DOHH2 (cell line): ENCODE measurements at regions not wholly inside any gene's neighbourhood (a gene's known extent, or its start where the extent isn't known, plus 50 kb on each side); places are given as distances from the start of the nearest gene placed in this dataset.

ENCODE experiments used
- H3F3A ChIP-seq: fragments of 200-600 bp; sonication (generic), shearing (Covaris generic); 2 replicates; pipeline ENCODE4 v1.6.0; 2016; ENCODE audit warnings: antibody characterized with exemption, mild to moderate bottlenecking; ENCODE audit not compliant: control insufficient read depth, insufficient read depth
- H3K27ac ChIP-seq: fragments of 200-600 bp; sonication (generic); 2 replicates; pipeline ENCODE4 v1.5.1; 2014; ENCODE audit warnings: low read depth, mild to moderate bottlenecking, low read length, moderate library complexity
- H3K27me3 ChIP-seq: fragments of 200-600 bp; sonication (generic); 2 replicates; pipeline ENCODE4 v1.6.1; 2014; ENCODE audit warnings: mild to moderate bottlenecking, low read length, mixed read lengths; ENCODE audit not compliant: control insufficient read depth
- H3K36me3 ChIP-seq: fragments of 200-600 bp; sonication (generic); 2 replicates; pipeline ENCODE4 v1.6.1; 2014; ENCODE audit warnings: mild to moderate bottlenecking, low read length, moderate library complexity, mixed read lengths; ENCODE audit not compliant: control insufficient read depth
- H3K4me1 ChIP-seq: fragments of 200-600 bp; sonication (generic); 2 replicates; pipeline ENCODE4 v1.6.1; 2014; ENCODE audit warnings: mild to moderate bottlenecking, low read length, mixed read lengths; ENCODE audit not compliant: control insufficient read depth
- H3K4me2 ChIP-seq: fragments of 200-600 bp; sonication (generic); 2 replicates; pipeline ENCODE4 v1.6.0; 2014; ENCODE audit warnings: mild to moderate bottlenecking, low read length, moderate library complexity
- H3K4me3 ChIP-seq: fragments of 200-600 bp; sonication (generic); 2 replicates; pipeline ENCODE4 v1.5.1; 2014; ENCODE audit warnings: mild to moderate bottlenecking, low read length, mixed read lengths
- H3K79me2 ChIP-seq: fragments of 200-600 bp; sonication (generic); 2 replicates; pipeline ENCODE4 v1.6.1; 2014; ENCODE audit warnings: mild to moderate bottlenecking, low read length, mixed read lengths; ENCODE audit not compliant: control insufficient read depth
- H3K9me2 ChIP-seq: fragments of 200-600 bp; sonication (generic); replicated peaks from 2 replicates; pipeline ENCODE4 v1.6.1; 2014; ENCODE audit warnings: mild to moderate bottlenecking, low read length, mixed read lengths; ENCODE audit not compliant: control insufficient read depth
- H3K9me3 ChIP-seq: fragments of 200-600 bp; sonication (generic); 2 replicates; pipeline ENCODE4 v1.6.1; 2014; ENCODE audit warnings: antibody characterized with exemption, low read length, mixed read lengths; ENCODE audit not compliant: control insufficient read depth, insufficient read depth
- H4K20me1 ChIP-seq: fragments of 200-600 bp; sonication (generic); 2 replicates; pipeline ENCODE4 v1.6.0; 2014; ENCODE audit warnings: low read depth, mild to moderate bottlenecking, antibody characterized with exemption, low read length, moderate library complexity; ENCODE audit not compliant: control insufficient read depth, insufficient read depth
- CTCF ChIP-seq: fragments of 200-600 bp; sonication (generic); IDR thresholded peaks from one replicate; pipeline ENCODE4 v1.5.1; 2014; ENCODE audit warnings: antibody characterized with exemption, mild to moderate bottlenecking, low read depth, low read length; ENCODE audit not compliant: poor library complexity, severe bottlenecking
- EZH2phosphoT487 ChIP-seq: fragments of 200-600 bp; sonication (generic); IDR thresholded peaks from 2 replicates; pipeline ENCODE4 v1.6.1; 2017; ENCODE audit warnings: borderline replicate concordance, mild to moderate bottlenecking, antibody characterized with exemption, low read length, moderate library complexity, mixed read lengths

- Histone ChIP-seq H3K79me2 (no peaks in the 10 kb centered on the region), H3K27ac (no peak overlapping the region), H3K9me3 (no peaks in the 10 kb centered on the region), H3F3A (no peaks in the 10 kb centered on the region), H4K20me1 (no peaks in the 10 kb centered on the region), H3K9me2 (no peaks in the 10 kb centered on the region), H3K4me1 (no peaks in the 10 kb centered on the region), H3K27me3 (no peaks in the 10 kb centered on the region), H3K36me3 (no peaks in the 10 kb centered on the region), H3K4me3 (no peak overlapping the region), H3K4me2 (no peak overlapping the region)
- no peak for TF ChIP-seq CTCF
- TF ChIP-seq EZH2phosphoT487 = no peak
Observed at GRCh38 chr3:176074096-176074495, 1123.2 kb downstream of the TBL1XR1 start.

GRCh38 chr3:176071943-176072342, 1125.3 kb downstream of the TBL1XR1 start:
- H3K9me3 ChIP-seq = no peaks in the 10 kb centered on the region
- H3K36me3 ChIP-seq = no peaks in the 10 kb centered on the region
- H4K20me1 ChIP-seq = no peaks in the 10 kb centered on the region
- no peak overlapping the region for H3K4me3 ChIP-seq
- no peak overlapping the region for H3K4me2 ChIP-seq
- H3K4me1 ChIP-seq = no peaks in the 10 kb centered on the region
- no peaks in the 10 kb centered on the region for H3K79me2 ChIP-seq
- TF ChIP-seq EZH2phosphoT487 (no peak), CTCF (no peak)
- H3K9me2 ChIP-seq = no peaks in the 10 kb centered on the region
- H3K27ac ChIP-seq = no peak overlapping the region
- no peaks in the 10 kb centered on the region for H3K27me3 ChIP-seq
- no peaks in the 10 kb centered on the region for H3F3A ChIP-seq

- Histone ChIP-seq H3K4me2 (no peak overlapping the region), H3K27ac (no peak overlapping the region), H3K4me1 (no peaks in the 10 kb centered on the region), H4K20me1 (no peaks in the 10 kb centered on the region), H3K9me2 (no peaks in the 10 kb centered on the region), H3F3A (no peaks in the 10 kb centered on the region), H3K9me3 (no peaks in the 10 kb centered on the region), H3K79me2 (no peaks in the 10 kb centered on the region), H3K36me3 (no peaks in the 10 kb centered on the region), H3K4me3 (no peak overlapping the region), H3K27me3 (no peaks in the 10 kb centered on the region)
- no peak for TF ChIP-seq EZH2phosphoT487
Observed at GRCh38 chr3:176068750-176069149, 1128.5 kb downstream of the TBL1XR1 start.

- Histone ChIP-seq H3K79me2 (no peaks in the 10 kb centered on the region), H3K27me3 (no peaks in the 10 kb centered on the region), H3K4me3 (no peak overlapping the region), H3K4me1 (no peaks in the 10 kb centered on the region), H3K4me2 (no peak overlapping the region), H3K36me3 (no peaks in the 10 kb centered on the region), H3K9me3 (no peaks in the 10 kb centered on the region), H3K27ac (no peak overlapping the region), H3F3A (no peaks in the 10 kb centered on the region), H4K20me1 (no peaks in the 10 kb centered on the region), H3K9me2 (no peaks in the 10 kb centered on the region)
- TF ChIP-seq CTCF (no peak), EZH2phosphoT487 (no peak)
Observed at GRCh38 chr3:176058856-176059255, 1138.4 kb downstream of the TBL1XR1 start.
